GM18505 (cell line): ENCODE measurements at regions not wholly inside any gene's neighbourhood (a gene's known extent, or its start where the extent isn't known, plus 50 kb on each side); places are given as distances from the start of the nearest gene placed in this dataset.
"Not testable (repeated sequence)": the region's sequence is repeated elsewhere in the genome, so short reads cannot be mapped to it uniquely, and the experiment has no call there.

Source experiments
- ATAC-seq: cut with Tn5 transposase; IDR thresholded peaks from one replicate; pipeline ENCODE4 v1.9.1; 2021; ENCODE audit not compliant: unreplicated experiment
- POLR2A ChIP-seq: IDR thresholded peaks from 4 replicates; pipeline ENCODE4 v1.6.1; 2011; ENCODE audit warnings: borderline replicate concordance; ENCODE audit not compliant: insufficient read depth, insufficient read length; ENCODE audit errors: extremely low read depth

GRCh38 chr2:35503738-35504199 is 851.8 kb upstream of the CRIM1 start:
- TF ChIP-seq POLR2A = no peak

GRCh38 chr2:35503311-35503710 is 852.3 kb upstream of the CRIM1 start:
- ATAC-seq = no peak

More at GRCh38 chr2:35503738-35504199, 851.8 kb upstream of the CRIM1 start:
- ATAC-seq = no peak

GRCh38 chr2:35501076-35501475 is 854.5 kb upstream of the CRIM1 start:
- no peak for TF ChIP-seq POLR2A

More at GRCh38 chr2:35503311-35503710, 852.3 kb upstream of the CRIM1 start:
- TF ChIP-seq POLR2A = no peak

GRCh38 chr2:35496022-35496421 is 859.6 kb upstream of the CRIM1 start:
- no peak for ATAC-seq
- TF ChIP-seq POLR2A = no peak

More at GRCh38 chr2:35501076-35501475, 854.5 kb upstream of the CRIM1 start:
- ATAC-seq = no peak

DNA sequence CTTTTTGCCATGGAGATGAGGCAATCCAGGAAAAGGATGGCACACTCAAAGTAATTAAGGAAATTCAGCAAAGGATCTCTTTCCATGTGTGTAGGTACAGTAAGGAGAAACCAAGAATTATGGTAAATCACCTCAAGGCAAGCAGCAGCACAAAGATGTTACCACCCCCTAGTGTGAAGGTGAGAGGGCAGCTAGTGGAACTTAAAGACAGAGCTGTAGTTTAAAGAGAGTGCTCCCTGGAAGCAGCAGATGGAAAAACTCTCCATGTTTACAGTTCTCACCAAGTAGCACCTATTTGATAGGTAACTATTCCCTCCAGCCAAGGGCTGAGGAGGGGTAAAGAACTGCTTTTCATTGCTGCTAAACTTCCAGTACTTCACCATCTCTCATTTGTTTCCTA is 860.4 kb upstream of the CRIM1 start:
- TF ChIP-seq POLR2A = no peak
- ATAC-seq = no peak

GRCh38 chr2:35478121-35478520 is 877.5 kb upstream of the CRIM1 start:
- not testable (repeated sequence) for ATAC-seq

DNA sequence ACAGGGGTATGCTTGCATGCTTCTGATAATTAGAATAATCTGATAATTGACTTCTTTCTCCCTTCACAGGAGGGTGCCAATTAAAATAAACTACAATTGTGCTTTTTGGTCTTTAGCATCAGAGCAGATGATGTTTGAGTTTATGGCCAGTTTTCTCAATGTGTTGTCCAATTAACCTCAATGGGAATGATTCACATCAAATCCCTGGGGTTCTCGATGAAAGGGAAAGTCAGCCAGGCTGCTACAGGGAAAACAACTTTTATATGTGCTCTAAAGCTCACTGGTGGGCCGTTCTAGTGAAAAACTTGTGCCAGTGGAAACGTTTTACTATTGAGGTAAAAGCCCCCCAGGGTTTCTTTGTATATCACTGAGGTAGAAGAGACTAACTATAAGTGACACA is 887.3 kb upstream of the CRIM1 start:
- no peak for ATAC-seq
- no peak for TF ChIP-seq POLR2A

- no peak for TF ChIP-seq POLR2A
- no peak for ATAC-seq
Observed at GRCh38 chr2:35463805-35464596, 891.6 kb upstream of the CRIM1 start.

DNA sequence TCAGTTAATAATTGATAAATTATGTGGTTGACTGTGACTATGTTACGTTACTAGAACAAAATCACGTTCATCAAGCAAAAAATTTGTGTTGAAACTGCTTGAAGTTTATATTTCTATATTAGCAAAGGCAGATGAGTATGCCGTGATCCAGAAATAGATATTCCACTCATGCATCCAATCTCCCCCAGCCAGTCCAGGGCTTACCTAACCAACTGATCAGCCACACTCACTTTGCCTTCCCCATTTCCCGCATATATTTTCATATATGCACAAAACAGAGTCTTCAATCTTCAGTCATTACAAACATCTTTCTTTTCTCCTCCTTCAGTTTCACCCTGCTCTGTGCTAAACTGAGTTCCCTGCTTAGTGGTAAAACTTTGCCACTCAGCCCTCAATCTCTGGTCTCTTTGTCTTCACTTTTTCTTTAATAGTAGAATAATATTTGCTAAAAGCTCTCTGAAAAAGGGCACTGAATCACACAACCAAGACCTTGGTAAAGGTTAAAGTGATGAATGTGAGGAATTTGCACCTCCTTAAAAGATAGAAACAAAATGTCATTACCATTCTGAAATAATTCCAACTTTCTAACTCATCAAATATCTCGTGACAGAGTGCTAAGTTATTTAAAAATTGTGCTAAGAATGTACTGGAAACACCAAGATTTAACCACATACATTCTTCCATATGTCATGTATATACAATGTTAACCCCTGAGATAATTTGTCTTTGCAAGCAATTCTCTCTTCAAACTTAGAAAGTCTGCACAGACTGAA is 893.2 kb upstream of the CRIM1 start:
- no peak for ATAC-seq
- no peak for TF ChIP-seq POLR2A

- TF ChIP-seq POLR2A = no peak
- ATAC-seq = no peak
Observed at GRCh38 chr2:35461406-35461805, 894.2 kb upstream of the CRIM1 start.

GRCh38 chr2:35454966-35455638 is 900.5 kb upstream of the CRIM1 start:
- no peak for TF ChIP-seq POLR2A

DNA sequence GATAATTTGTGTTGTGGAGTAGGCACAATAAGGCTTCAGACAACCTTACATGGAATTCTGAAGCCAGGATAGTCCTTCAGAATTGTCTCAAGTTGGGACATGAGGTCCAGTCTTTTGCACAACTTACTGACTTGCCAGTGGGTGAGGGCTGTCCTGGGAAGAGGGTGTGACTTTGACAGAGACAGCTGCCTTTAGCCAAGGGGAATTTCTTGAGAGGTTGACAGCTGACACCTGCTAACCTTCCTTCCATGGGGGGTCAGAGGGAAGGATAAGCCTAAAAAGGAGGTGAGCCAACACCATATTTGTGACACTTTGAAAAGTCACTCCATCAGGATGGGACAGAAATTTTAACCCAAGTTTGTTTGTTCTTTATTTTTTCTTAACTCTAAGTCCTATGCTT is 907.8 kb upstream of the CRIM1 start:
- no peak for ATAC-seq
- no peak for TF ChIP-seq POLR2A

More at GRCh38 chr2:35454966-35455638, 900.5 kb upstream of the CRIM1 start:
- ATAC-seq = no peak

DNA sequence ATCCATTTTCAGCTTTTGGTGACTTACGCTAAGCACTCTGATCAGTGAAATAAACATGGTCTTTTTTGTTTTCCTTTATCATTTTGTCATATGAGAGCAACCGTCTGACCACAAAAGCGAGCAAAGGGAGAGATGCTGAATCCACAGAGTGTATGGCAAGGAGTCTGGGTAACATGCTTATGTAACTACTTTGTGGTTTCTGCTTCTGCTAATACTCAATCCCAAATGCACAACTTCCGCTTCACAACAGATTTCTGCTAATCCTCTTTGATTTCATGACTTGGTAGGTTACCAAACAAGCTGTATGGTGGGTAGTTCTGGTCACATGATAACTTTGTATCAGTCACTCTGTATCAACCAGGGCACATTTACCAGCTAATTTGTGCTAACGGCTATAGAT is 908.4 kb upstream of the CRIM1 start:
- TF ChIP-seq POLR2A = no peak
- no peak for ATAC-seq

DNA sequence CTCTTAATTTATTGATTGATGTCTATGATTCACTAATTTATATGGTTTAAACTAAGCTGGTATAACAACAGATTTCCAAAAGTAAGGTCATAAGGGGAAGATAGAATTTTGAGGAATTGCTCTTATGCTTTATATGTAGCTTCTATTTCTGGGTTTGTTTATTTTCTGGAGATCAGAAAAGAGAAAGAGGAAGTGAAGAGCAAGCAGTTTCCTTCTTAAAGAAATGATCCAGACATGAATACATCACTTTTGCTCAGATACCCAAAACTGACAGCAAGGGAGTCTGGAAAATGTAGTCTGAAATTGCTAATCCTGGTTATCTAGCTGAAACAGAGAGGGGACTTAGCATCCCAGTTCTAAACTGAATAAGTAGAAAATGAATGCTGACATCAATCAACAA is 912.5 kb upstream of the CRIM1 start:
- no peak for TF ChIP-seq POLR2A
- no peak for ATAC-seq

DNA sequence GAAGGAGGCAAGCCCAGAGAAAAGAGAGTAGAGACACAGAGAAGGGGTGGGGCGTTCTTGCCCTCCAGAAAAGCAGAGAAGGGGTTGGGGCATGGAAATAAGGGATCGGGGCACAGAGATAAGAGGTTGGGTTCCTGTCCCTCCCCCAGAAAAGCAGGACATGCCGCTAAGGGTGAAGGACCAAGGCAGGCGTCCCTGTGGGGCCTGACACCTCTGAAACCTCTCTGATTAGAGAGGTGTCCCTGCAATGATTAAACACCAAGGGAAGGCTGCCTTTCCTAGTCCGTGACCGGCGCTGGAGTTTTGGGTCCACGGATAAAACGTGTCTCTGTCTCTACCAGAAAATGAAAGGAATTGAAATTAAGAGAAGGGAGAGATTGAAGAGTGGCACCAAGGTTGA is 914.0 kb upstream of the CRIM1 start:
- ATAC-seq = not testable (repeated sequence)

DNA sequence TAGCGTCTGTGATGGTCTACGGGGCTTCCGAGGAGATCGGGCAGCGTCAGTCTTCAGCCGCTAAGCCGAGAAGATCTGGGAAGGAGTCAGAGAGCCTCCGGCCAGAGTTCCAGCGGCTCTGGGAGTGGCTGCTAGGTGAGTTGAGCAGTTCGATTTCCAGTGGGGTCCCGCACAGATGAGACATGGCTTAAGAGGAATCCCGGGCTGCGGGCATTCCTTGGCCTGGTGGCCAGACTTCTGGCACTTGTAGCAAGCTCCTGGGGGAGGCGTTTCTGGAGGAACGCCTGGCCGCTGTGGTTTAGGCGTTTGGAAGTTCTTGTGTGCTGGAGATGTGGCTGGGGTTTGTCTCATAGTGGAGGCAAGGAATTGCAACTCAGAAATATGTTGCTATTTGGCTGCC is 915.3 kb upstream of the CRIM1 start:
- ATAC-seq = not testable (repeated sequence)

- ATAC-seq = not testable (repeated sequence)
Observed at GRCh38 chr2:35436893-35437292, 918.7 kb upstream of the CRIM1 start.
